ENCODE measurements at regions not wholly inside any gene's neighbourhood (a gene's known extent, or its start where the extent isn't known, plus 50 kb on each side); places are given as distances from the start of the nearest gene placed in this dataset.

DNA sequence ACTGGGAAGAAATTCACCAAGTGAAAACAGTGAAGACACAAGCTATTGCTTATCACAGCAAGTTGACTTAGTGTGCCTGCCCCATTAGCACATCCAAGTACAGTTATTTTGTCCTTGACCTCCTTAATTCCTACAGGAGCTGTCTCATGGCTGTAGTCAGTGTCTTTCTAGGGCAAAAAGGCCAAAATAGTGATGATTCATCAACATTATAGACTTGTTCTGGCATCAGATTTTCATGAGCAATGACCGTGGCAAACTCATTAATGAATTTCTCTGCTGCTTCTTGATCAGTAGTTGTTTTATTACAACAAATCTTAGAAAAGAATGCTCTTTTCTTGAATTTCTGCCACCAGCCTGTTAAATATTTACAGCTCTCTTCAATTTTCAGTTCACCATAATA, 1169.3 kb upstream of the DDX18 start:
- FAIRE-seq = no peak

DNA sequence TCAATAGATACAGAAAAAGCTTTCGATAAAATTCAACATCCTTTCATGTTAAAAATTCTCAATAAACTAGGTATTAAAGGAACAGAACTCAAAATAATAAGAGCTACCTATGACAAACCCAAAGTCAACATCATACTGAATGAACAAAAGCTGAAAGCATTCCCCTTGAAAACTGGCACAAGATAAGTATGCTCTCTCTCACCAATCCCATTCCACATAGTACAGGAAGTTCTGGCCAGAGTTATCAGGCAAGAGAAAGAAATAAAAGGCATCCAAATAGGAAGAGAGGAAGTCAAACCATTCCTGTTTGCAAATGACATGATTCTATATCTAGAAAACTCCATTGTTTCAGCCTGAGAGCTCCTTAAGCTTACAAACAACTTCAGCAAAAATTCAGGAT, 1145.8 kb upstream of the DDX18 start:
- DNase-seq (ENCODE audit: low spot score) (no peak), FAIRE-seq (no peak)

More for the DNA sequence above, 1169.3 kb upstream of the DDX18 start:
- DNase-seq (ENCODE audit: low spot score) = no peak

DNA sequence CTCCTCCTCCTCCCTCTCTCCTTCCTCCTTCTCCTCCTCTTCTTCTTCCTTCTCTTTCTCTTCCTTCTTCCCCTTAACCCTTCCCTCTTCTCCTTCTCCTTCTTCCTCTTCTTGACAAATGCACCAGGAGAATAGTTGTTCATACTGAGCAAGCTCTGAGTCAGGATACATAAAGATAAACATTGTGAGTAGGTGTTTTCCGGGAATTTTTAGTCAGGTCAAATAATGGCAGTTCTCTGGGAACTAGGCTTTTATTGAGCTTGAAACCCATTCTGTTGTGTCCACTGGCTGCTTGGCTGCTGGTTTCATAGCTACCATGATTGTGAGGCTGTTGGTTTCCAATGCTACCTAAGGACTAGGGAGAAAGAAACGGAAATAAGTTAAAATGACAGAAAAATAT, 1144.7 kb upstream of the DDX18 start:
- no peak for FAIRE-seq

DNA sequence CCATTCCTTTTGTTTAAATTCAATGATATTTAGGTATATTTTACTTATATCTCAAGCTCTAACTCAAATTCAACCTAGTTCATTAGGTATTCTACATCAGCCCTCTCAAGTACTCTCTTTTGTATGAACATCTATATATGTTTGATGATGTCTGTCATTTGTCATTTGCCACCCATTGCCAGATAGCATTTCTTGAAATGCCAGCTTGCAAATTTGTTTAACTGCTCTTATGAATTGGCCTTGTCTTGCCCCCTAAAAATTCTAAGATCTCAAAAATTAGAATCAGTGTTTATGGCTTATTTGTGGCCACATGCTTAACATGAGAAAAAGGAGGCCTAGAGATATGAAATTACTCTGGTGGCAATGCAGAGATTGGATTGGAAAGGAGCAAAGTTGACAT, 1140.3 kb upstream of the DDX18 start:
- no peak for DNase-seq (ENCODE audit: low spot score)
- FAIRE-seq = no peak

More for the DNA sequence above, 1144.7 kb upstream of the DDX18 start:
- peak; percentile 14 for DNase-seq (ENCODE audit: low spot score)

DNA sequence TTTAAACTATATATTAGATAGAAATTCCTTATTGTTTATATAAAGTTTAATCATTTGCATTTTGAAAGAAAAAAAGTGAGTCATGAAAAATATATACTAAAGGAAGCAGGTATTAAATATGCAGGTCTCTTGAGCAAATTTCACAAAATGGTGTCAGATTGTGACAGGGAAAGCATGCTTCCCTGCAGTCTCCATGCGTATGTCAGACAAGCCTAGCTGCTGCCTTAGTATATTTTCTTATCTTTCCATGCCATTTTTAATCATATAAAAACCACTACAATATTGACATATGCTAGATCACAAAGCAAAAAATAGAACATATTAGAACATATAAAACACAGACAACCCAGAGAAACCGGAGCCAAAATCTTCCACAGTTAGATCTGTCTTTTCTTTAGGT, 1137.7 kb upstream of the DDX18 start:
- DNase-seq (ENCODE audit: low spot score) (no peak), FAIRE-seq (no peak)

DNA sequence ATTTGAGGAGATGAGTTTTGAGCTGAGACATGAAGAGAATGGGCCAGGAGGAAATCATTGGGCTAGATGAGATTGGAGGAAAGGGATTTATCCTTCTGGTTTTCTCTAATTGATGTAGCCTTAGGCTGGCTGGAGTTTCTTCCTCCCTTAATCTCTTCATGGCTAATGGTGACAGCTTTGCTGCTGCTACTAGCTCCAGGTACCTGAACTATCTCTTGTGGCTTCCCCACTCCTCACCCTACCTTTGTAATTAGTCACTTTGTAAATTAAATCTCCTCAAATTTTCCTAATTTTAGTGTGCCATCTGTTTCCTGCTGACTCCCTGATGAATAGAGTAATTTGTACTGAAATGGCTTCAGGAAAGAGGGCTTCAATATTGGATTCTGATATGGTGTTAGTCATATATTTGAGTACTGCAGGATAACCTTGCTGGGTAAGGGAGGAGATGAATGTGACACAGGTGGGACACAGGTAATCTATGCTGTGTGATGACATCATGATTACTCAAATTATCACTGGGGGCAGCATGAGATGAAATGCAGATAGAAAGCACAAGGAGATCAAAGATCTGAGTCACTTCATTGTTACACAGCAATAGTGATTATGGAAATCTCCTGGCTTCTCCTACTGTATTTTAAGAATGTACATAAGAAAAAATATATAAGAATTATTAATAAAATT, 1134.1 kb upstream of the DDX18 start:
- FAIRE-seq = no peak

DNA sequence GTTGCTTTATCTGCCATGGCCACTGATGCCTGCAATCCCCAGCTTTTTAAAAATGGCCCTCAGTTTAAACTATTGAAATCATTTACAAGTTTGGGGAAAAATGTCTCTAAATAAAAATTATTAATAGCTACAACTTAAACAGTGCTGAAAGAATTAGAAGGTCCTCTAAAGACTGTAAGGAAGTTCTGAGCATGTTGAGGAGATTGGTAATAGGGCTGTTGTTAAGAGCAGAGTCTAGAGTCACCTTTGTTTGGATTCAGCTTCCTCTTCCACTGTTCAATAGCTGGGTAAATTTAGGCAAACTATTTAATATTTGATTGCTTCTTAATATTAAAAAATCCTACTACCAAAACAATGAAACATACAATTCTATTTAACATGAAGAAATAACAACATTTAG, 1127.1 kb upstream of the DDX18 start:
- no peak for DNase-seq (ENCODE audit: low spot score)
- no peak for FAIRE-seq

More for the DNA sequence above, 1134.1 kb upstream of the DDX18 start:
- no peak for DNase-seq (ENCODE audit: low spot score)

DNA sequence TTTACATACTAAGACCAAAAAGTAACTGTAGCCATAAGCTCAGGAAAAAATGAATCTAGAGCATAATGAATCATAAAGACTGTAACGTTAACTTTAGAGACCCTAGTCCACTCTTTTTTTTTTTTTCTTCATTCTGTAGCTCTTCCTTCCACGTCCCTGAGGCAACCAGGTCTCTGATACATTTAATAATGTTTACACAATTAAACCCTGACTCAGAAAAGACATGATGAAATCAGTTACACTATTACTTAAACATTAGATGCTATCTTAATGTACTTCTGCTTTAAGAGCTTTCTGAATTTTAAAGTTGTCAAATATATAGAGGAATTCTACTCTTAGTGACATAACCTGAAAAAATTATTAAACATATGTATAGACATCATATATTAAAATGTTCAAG, 1121.5 kb upstream of the DDX18 start:
- FAIRE-seq = no peak
- DNase-seq (ENCODE audit: low spot score) = no peak

DNA sequence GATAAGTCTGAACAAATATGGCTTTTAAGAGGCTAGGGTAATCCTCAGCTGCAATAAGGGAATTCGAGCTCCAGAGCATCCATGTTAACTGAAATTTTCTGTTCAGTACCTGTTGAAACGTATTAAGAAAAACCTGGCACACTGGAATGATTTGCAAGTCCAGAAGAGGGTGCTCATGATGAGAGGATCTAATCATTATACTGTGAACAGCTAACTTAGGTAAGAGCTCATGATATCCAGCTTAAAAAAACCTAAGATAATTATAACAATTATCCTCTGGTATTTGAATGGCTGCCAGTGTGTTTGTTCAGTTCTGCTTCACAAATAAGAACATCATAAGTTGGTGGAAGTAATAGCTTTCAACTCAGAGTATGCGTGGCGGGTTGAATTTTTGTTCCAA, 1118.3 kb upstream of the DDX18 start:
- DNase-seq (ENCODE audit: low spot score) (no peak), FAIRE-seq (no peak)

DNA sequence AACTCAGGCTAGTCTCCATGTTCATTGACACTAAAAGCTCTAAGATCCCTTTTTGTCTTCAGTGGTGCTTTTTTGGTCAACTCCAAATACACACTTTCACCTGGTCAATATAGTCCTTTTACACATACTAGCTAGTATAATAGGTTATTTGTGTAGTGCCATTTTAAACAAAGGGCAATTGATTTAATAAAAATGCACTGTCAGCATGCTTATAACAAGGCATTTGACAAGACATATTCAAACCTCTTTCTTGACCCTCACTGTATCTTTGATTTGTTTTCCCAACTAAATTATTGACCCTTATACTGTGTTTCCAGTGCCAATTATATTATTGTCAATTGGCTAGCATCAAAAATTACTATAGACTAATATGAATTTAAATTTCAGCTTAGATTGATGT, 1117.6 kb upstream of the DDX18 start:
- no peak for DNase-seq (ENCODE audit: low spot score)
- FAIRE-seq = no peak

DNA sequence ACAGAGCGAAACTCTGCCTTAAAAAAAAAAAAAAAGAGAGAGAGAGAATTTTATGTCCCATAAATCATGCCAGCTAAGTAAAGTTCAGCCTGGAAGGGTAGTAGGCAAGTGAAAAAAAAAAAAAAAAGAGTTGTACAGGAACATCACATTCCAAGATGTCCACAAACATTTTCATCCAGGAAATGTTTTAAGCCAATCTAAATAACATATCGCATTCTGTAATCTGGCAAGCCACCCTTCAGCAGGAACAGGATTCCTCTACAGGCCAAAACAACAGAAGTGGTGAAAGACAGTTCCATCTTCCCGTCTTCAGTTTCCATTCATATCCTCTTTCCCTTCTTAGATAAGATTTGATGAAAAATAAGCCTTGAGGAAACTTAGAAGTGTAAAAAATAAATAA, 1108.1 kb upstream of the DDX18 start:
- no peak for FAIRE-seq

DNA sequence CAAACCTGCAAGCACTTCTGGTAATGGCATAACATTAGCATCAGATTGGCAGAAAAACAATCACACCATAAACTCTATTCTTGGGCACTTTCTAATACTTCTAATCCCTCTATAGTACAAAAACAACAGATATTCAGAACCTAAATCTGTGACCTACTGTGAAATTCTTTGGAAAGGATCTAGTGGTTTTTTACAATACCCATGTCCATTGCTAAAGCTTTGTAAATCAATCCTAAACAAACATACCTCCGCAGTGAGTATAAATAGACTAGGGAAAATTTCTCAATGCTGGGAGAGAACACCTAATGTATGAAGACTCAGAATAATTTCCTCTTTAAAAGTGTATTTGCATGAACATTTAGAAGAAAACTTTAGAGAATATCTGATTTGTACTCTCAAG, 1098.5 kb upstream of the DDX18 start:
- no peak for FAIRE-seq

More for the DNA sequence above, 1108.1 kb upstream of the DDX18 start:
- no peak for DNase-seq (ENCODE audit: low spot score)

DNA sequence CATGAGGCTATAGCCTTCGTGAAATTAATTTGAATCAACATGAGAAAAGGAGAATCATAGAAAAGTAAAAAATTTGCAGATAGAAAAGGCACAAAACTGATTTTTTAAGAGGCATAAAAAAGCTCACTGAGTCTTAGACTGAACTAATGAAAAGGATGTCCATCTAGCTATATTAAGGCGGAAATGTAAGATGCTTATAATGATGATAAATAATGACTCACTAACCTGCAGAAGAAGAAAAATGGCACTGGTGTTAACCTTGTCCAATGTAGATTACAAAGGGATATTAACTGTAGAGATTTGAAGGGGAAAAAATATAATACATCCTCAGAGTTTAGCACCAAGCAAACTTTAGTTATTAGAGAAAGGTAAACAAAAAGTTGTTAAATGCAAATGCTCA, 1098.0 kb upstream of the DDX18 start:
- DNase-seq (ENCODE audit: low spot score) (no peak), FAIRE-seq (no peak)

More for the DNA sequence above, 1098.5 kb upstream of the DDX18 start:
- no peak for DNase-seq (ENCODE audit: low spot score)

DNA sequence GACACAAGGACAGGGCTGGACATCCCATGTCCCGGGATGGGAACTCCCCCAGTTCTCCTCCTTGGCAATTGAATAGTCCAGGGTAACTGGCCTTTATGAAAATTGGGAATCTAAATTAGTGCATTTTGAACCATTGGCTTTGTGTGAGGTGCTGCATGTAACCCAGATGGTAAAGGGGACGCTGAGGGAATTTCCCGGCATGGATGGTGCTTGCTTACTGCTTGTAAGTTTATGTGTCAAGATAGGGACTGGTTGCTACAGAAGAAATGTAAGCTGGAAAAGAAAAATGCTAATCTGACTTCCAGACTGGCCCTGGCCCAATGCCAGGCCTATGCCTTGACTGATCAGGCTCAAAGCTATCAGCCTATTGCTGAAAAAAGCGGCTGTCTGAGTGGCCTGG, 1096.7 kb upstream of the DDX18 start:
- FAIRE-seq = no peak
- DNase-seq (ENCODE audit: low spot score) = no peak

DNA sequence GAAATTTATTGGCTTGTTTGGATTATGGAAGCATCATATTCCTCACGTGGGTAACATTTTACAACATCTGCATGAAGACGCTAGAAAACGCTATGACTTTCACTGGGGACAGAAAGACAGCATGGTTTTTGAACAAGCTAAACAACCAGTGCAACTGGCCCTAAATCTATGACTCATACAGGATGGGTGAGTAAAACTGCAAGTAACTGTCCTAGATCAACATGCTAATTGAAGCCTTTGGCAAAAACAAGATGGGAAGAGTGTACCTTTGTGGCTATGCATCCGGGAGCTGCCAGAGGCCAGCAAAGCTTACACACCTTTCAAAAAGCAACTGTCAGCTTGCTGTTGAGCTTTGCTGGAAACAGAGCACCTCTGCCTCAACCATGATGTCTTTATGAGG, 1096.0 kb upstream of the DDX18 start:
- FAIRE-seq = no peak
- peak; percentile 27 for DNase-seq (ENCODE audit: low spot score)

DNA sequence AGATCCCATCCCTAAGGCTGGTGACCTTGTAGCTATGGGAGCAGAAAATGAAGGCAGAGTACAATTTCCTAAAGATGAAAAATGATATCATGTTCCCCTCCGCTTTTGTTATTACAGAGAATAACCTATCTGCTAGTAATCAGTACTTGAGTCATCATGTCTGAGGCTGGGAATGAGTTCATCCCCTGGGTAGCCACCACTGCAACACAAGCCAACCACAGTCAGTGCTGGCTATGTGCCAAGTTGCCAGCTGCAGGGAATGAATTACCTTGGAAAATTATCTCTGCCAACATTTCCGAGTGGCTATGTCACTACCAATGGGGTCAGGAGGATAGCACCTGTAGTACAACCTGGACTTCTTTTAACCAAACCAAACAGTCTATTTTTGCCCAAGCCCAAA, 1094.7 kb upstream of the DDX18 start:
- peak; percentile 96 for FAIRE-seq
- DNase-seq (ENCODE audit: low spot score) = peak; percentile 92

DNA sequence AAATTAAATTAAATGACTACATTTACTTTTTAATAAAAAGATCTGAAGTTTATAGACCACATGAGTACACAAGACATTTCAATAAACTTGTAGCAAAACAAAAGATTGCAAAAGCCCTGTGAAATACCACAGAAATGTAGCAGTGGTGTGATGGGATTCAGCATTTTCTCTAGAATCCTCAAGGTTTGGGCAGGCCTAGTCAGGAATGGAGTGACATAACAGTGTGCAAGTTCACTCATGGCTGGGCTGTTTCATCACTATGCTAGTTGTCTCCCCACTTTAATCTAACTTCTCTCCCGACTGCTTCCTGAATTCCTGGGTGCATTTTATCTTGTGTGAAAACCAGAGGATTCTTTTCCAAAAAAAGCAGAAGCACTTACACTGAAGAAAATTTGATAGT, 1089.9 kb upstream of the DDX18 start:
- FAIRE-seq = no peak
- no peak for DNase-seq (ENCODE audit: low spot score)

DNA sequence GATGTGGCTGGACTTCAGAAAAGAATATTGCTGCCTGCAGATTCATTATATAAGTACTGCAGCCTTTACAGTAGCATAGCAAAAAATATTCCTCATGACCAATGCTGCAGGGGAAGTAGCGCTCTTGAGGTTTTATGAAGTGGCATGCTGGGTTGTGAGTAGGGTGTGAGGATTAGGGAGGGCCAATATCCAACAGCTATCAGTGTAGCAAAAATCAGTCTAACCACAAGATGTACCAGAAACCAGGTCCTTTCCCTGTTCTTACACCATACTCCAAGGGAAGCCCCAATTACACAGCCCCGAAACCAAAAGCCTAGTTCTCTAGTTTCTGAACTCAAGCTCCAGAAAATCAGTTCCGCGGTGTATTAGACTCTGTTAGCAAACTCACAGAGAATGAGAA, 1082.2 kb upstream of the DDX18 start:
- no peak for DNase-seq (ENCODE audit: low spot score)
- FAIRE-seq = no peak

DNA sequence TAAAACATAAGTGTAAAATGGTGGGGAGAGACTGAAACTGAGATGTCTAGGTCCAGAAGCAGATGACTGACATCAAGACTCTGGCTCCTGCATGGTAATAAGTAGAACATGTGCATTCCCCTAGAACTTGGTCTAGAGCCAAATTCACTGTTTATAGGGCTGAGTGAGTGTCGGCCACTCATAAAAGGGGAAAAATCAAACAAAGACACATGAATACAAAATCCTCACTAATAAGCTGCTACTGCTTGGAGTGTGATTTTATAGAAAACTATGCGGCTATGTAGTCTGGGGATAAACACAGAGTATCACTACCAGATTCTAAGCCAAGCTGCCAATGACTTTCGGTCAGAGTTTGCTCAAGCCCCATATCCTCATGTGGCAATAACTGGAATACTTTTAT, 1080.8 kb upstream of the DDX18 start:
- no peak for FAIRE-seq
- DNase-seq (ENCODE audit: low spot score) = peak; percentile 29

DNA sequence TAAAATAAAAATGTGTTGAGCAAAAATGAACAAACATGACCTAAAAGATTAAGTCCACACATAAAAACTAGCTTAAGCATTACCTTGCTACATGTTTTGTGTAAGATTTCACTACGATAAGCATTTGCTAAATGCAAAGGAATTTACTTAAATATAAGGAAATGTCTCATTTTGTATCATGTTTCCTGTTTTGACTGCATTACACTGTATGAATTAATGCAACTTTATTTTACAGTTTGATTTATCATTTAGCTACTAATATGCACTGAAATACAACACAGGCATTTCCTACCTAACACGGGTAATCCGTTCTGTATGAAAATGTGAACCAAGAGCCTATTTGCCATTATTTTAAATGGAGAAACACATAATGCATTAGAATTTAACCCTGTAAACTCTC, 1076.5 kb upstream of the DDX18 start:
- DNase-seq (ENCODE audit: low spot score) (no peak), FAIRE-seq (no peak)

DNA sequence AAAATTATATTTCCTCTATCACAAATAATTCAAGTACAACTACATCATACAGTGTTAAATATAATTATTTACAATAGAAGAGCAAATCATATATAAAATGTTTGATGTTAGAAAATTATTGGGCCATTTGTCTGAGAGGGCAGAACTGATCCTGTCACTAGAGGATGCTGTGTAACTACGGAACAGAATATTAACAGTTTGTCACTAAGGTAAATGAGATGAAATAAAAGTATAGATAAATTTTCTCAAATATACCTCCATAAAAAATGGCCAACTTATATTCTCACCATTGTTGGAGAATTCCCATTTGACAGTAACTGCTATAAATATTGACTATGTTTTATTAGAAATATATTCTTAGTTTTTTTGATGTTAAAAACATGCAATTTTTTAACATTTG, 1067.4 kb upstream of the DDX18 start:
- FAIRE-seq (no peak), DNase-seq (ENCODE audit: low spot score) (no peak)

DNA sequence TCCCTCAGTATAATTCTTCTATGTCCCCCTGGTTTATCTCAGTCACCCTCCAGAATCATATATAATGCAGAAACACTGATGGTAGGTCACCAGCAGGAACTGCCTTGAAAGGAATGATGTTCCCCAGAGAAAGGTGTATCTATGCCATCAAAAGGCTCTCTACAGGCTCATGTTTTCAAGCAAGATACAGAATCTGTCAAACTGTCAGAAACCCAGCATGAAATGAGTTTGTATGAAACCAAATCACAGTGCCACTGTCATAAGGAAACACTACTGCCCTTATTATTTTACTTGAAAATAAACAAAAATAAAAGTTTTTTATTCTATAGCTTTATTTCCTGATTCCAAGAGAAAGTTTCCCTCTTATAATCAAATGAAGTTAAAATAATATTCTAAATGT, 1064.5 kb upstream of the DDX18 start:
- DNase-seq (ENCODE audit: low spot score) (no peak), FAIRE-seq (no peak)

DNA sequence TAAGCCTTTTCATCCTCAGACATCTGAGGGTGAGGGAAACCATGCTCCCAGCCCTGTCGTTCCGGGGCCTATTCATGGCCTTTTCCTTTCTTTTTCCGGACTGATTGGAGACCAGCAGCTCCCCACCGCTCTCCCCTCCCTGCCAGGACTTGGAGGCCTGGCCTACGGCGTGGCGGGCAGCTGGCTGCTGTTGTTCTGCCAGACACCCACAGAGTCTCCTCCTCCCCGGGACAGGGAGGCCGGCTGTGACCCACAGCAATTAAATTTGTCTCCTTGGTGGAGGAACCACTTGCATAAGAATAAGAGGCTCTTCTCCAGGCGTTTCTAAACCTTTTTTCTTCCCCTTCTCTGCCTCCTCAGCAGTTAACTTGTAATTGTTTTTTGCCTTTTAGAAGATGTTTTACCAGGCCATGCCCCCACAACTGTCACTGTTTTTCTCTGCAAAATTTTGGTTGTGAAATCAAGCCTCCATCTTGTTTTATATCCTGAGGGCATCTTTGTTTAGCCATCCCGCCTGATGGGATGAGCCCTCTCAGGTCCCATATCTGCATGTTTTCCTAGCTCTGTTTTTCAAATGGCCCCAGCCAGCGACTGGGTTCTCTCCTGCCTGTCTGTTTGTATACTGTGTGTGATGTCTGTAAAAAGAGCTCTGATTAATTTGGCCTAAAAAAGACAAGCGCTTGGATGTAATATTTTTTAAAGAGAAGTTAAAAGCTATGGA, 1060.0 kb upstream of the DDX18 start:
- DNase-seq (ENCODE audit: low spot score) (no peak), FAIRE-seq (no peak)

Data from urothelium cell line (cell line).